ENCODE measurements at regions not wholly inside any gene's neighbourhood (a gene's known extent, or its start where the extent isn't known, plus 50 kb on each side); places are given as distances from the start of the nearest gene placed in this dataset.

- no peak overlapping the region for H3K27ac Mint-ChIP-seq
- peaks cover 1% of the 10 kb centered on the region for H3K4me1 Mint-ChIP-seq
- H3K4me3 Mint-ChIP-seq = no peak overlapping the region
- peaks cover 4% of the 10 kb centered on the region for H3K9me3 Mint-ChIP-seq
- no peak for ATAC-seq
- H3K36me3 Mint-ChIP-seq = no peaks in the 10 kb centered on the region
- H3K27me3 Mint-ChIP-seq = peaks cover 57% of the 10 kb centered on the region
Observed at GRCh38 chr2:2691419-2691818, 360.3 kb upstream of the MYT1L start.

GRCh38 chr2:2690985-2691384 is 359.9 kb upstream of the MYT1L start:
- H3K4me3 Mint-ChIP-seq = no peak overlapping the region
- ATAC-seq = no peak
- H3K27ac Mint-ChIP-seq = no peak overlapping the region
- H3K4me1 Mint-ChIP-seq = peaks cover 6% of the 10 kb centered on the region
- no peaks in the 10 kb centered on the region for H3K36me3 Mint-ChIP-seq
- peaks cover 57% of the 10 kb centered on the region for H3K27me3 Mint-ChIP-seq
- peaks cover 4% of the 10 kb centered on the region for H3K9me3 Mint-ChIP-seq

GRCh38 chr2:2689306-2689705 is 358.2 kb upstream of the MYT1L start:
- H3K36me3 Mint-ChIP-seq = no peaks in the 10 kb centered on the region
- H3K27me3 Mint-ChIP-seq = peaks cover 46% of the 10 kb centered on the region
- H3K4me3 Mint-ChIP-seq = no peak overlapping the region
- no peak for ATAC-seq
- no peak overlapping the region for H3K27ac Mint-ChIP-seq
- H3K9me3 Mint-ChIP-seq = peaks cover 4% of the 10 kb centered on the region
- H3K4me1 Mint-ChIP-seq = peaks cover 9% of the 10 kb centered on the region

- no peak overlapping the region for H3K4me3 Mint-ChIP-seq
- H3K4me1 Mint-ChIP-seq = peaks cover 9% of the 10 kb centered on the region
Observed at GRCh38 chr2:2688254-2688653, 357.2 kb upstream of the MYT1L start.

GRCh38 chr2:2687745-2688144 is 356.7 kb upstream of the MYT1L start:
- no peak overlapping the region for H3K27ac Mint-ChIP-seq
- no peak overlapping the region for H3K4me3 Mint-ChIP-seq
- peaks cover 9% of the 10 kb centered on the region for H3K4me1 Mint-ChIP-seq
- peaks cover 56% of the 10 kb centered on the region for H3K27me3 Mint-ChIP-seq
- H3K36me3 Mint-ChIP-seq = no peaks in the 10 kb centered on the region
- H3K9me3 Mint-ChIP-seq = peaks cover 4% of the 10 kb centered on the region
- ATAC-seq = no peak

More at GRCh38 chr2:2688254-2688653, 357.2 kb upstream of the MYT1L start:
- Mint-ChIP-seq H3K27ac (no peak overlapping the region), H3K27me3 (peaks cover 51% of the 10 kb centered on the region), H3K9me3 (peaks cover 4% of the 10 kb centered on the region), H3K36me3 (no peaks in the 10 kb centered on the region)
- no peak for ATAC-seq

- no peak overlapping the region for H3K4me3 Mint-ChIP-seq
- no peaks in the 10 kb centered on the region for H3K36me3 Mint-ChIP-seq
- peaks cover 6% of the 10 kb centered on the region for H3K9me3 Mint-ChIP-seq
- H3K4me1 Mint-ChIP-seq = peaks cover 9% of the 10 kb centered on the region
- peaks cover 64% of the 10 kb centered on the region for H3K27me3 Mint-ChIP-seq
- ATAC-seq = no peak
- H3K27ac Mint-ChIP-seq = no peak overlapping the region
Observed at GRCh38 chr2:2686222-2686621, 355.1 kb upstream of the MYT1L start.

GRCh38 chr2:2683606-2684224 is 352.6 kb upstream of the MYT1L start:
- Mint-ChIP-seq H3K9me3 (peaks cover 2% of the 10 kb centered on the region), H3K36me3 (no peaks in the 10 kb centered on the region), H3K4me3 (no peak overlapping the region), H3K27me3 (peaks cover 60% of the 10 kb centered on the region), H3K27ac (no peak overlapping the region), H3K4me1 (peaks cover 9% of the 10 kb centered on the region)
- no peak for ATAC-seq

- Mint-ChIP-seq H3K36me3 (no peaks in the 10 kb centered on the region), H3K27me3 (peaks cover 55% of the 10 kb centered on the region), H3K27ac (no peak overlapping the region), H3K4me3 (no peak overlapping the region), H3K4me1 (peaks cover 9% of the 10 kb centered on the region), H3K9me3 (peaks cover 2% of the 10 kb centered on the region)
- ATAC-seq = no peak
Observed at GRCh38 chr2:2682700-2683342, 351.7 kb upstream of the MYT1L start.

- H3K27me3 Mint-ChIP-seq = peaks cover 52% of the 10 kb centered on the region
- no peak overlapping the region for H3K27ac Mint-ChIP-seq
- no peak overlapping the region for H3K4me3 Mint-ChIP-seq
- peaks cover 9% of the 10 kb centered on the region for H3K4me1 Mint-ChIP-seq
- H3K36me3 Mint-ChIP-seq = no peaks in the 10 kb centered on the region
- H3K9me3 Mint-ChIP-seq = peaks cover 2% of the 10 kb centered on the region
- ATAC-seq = peak; percentile 42
Observed at GRCh38 chr2:2681711-2682251, 350.7 kb upstream of the MYT1L start.

GRCh38 chr2:2681085-2681484 is 350.0 kb upstream of the MYT1L start:
- Mint-ChIP-seq H3K36me3 (no peaks in the 10 kb centered on the region), H3K27me3 (peaks cover 45% of the 10 kb centered on the region)

GRCh38 chr2:2674831-2675230 is 343.8 kb upstream of the MYT1L start:
- Mint-ChIP-seq H3K27ac (no peak overlapping the region), H3K4me1 (no peaks in the 10 kb centered on the region), H3K4me3 (no peak overlapping the region), H3K9me3 (peaks cover 4% of the 10 kb centered on the region), H3K36me3 (no peaks in the 10 kb centered on the region), H3K27me3 (peaks cover 11% of the 10 kb centered on the region)
- ATAC-seq = no peak

More at GRCh38 chr2:2681085-2681484, 350.0 kb upstream of the MYT1L start:
- peaks cover 4% of the 10 kb centered on the region for H3K4me1 Mint-ChIP-seq
- H3K9me3 Mint-ChIP-seq = peaks cover 2% of the 10 kb centered on the region
- no peak overlapping the region for H3K4me3 Mint-ChIP-seq
- no peak overlapping the region for H3K27ac Mint-ChIP-seq
- ATAC-seq = no peak

GRCh38 chr2:2673406-2673805 is 342.3 kb upstream of the MYT1L start:
- peaks cover 4% of the 10 kb centered on the region for H3K9me3 Mint-ChIP-seq
- no peak overlapping the region for H3K27ac Mint-ChIP-seq
- peaks cover 9% of the 10 kb centered on the region for H3K27me3 Mint-ChIP-seq
- no peak overlapping the region for H3K4me3 Mint-ChIP-seq
- H3K36me3 Mint-ChIP-seq = no peaks in the 10 kb centered on the region
- no peaks in the 10 kb centered on the region for H3K4me1 Mint-ChIP-seq
- no peak for ATAC-seq

GRCh38 chr2:2672249-2672648 is 341.2 kb upstream of the MYT1L start:
- H3K9me3 Mint-ChIP-seq = peaks cover 4% of the 10 kb centered on the region
- ATAC-seq = no peak
- H3K27me3 Mint-ChIP-seq = peaks cover 9% of the 10 kb centered on the region
- no peaks in the 10 kb centered on the region for H3K4me1 Mint-ChIP-seq
- no peaks in the 10 kb centered on the region for H3K36me3 Mint-ChIP-seq
- H3K4me3 Mint-ChIP-seq = no peak overlapping the region
- no peak overlapping the region for H3K27ac Mint-ChIP-seq

- Mint-ChIP-seq H3K9me3 (peaks cover 4% of the 10 kb centered on the region), H3K27ac (no peak overlapping the region), H3K4me1 (no peaks in the 10 kb centered on the region), H3K4me3 (no peak overlapping the region), H3K36me3 (no peaks in the 10 kb centered on the region), H3K27me3 (peaks cover 9% of the 10 kb centered on the region)
- ATAC-seq = no peak
Observed at GRCh38 chr2:2671826-2672225, 340.8 kb upstream of the MYT1L start.

GRCh38 chr2:2669316-2669715 is 338.2 kb upstream of the MYT1L start:
- ATAC-seq = no peak

GRCh38 chr2:2668681-2669265 is 337.7 kb upstream of the MYT1L start:
- H3K27ac Mint-ChIP-seq = no peak overlapping the region
- no peaks in the 10 kb centered on the region for H3K4me1 Mint-ChIP-seq
- no peaks in the 10 kb centered on the region for H3K36me3 Mint-ChIP-seq
- H3K27me3 Mint-ChIP-seq = peaks cover 9% of the 10 kb centered on the region
- no peak for ATAC-seq
- no peak overlapping the region for H3K4me3 Mint-ChIP-seq
- H3K9me3 Mint-ChIP-seq = peaks cover 7% of the 10 kb centered on the region

More at GRCh38 chr2:2669316-2669715, 338.2 kb upstream of the MYT1L start:
- H3K4me1 Mint-ChIP-seq = no peaks in the 10 kb centered on the region
- no peak overlapping the region for H3K4me3 Mint-ChIP-seq
- H3K27ac Mint-ChIP-seq = no peak overlapping the region
- H3K36me3 Mint-ChIP-seq = no peaks in the 10 kb centered on the region
- H3K9me3 Mint-ChIP-seq = peaks cover 7% of the 10 kb centered on the region
- H3K27me3 Mint-ChIP-seq = peaks cover 9% of the 10 kb centered on the region

Measured in stimulated activated memory B cell treated with anti-CD40 and anti-IgM and Interleukin-4, amounts not matched to agents 10 μg/mL and 1 μg/mL and 100 μg/mL, for 72 hours (primary cell).